ENCODE measurements at regions not wholly inside any gene's neighbourhood (a gene's known extent, or its start where the extent isn't known, plus 50 kb on each side); places are given as distances from the start of the nearest gene placed in this dataset.
"Not testable (repeated sequence)": the region's sequence is repeated elsewhere in the genome, so short reads cannot be mapped to it uniquely, and the experiment has no call there.

GRCh38 chr5:15344954-15345353 is 155.0 kb upstream of the FBXL7 start:
- no peak for DNase-seq (ENCODE audit: extremely low read depth in 1 of 2, low read depth in 1 of 2)

- DNase-seq (ENCODE audit: extremely low read depth in 1 of 2, low read depth in 1 of 2) = no peak
These were observed 161.4 kb upstream of the FBXL7 start for GRCh38 chr5:15338546-15338945.

GRCh38 chr5:15334551-15335266 is 165.3 kb upstream of the FBXL7 start:
- no peak for DNase-seq (ENCODE audit: extremely low read depth in 1 of 2, low read depth in 1 of 2)

DNA sequence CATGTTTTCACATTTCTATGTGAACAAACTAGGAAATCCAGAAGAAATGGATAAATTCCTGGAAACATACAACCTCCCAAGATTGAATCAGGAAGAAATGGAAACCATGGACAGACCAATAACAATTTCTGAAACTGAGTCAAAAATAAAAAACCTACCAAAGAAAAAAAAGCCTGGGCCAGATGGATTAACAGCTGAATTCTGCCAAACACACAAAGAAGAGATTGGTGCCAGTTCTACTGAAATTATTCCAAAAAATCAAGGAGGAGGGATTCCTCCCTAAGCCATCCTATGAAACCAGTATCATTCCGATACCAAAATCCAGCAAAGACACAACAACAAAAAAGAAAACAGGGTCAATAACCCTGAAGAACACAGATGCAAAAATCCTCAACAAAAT is 166.9 kb upstream of the FBXL7 start:
- no peak for DNase-seq (ENCODE audit: extremely low read depth in 1 of 2, low read depth in 1 of 2)

- no peak for DNase-seq (ENCODE audit: extremely low read depth in 1 of 2, low read depth in 1 of 2)
These were observed 173.0 kb upstream of the FBXL7 start for GRCh38 chr5:15326932-15327331.

GRCh38 chr5:15326471-15326870 is 173.5 kb upstream of the FBXL7 start:
- no peak for DNase-seq (ENCODE audit: extremely low read depth in 1 of 2, low read depth in 1 of 2)

DNA sequence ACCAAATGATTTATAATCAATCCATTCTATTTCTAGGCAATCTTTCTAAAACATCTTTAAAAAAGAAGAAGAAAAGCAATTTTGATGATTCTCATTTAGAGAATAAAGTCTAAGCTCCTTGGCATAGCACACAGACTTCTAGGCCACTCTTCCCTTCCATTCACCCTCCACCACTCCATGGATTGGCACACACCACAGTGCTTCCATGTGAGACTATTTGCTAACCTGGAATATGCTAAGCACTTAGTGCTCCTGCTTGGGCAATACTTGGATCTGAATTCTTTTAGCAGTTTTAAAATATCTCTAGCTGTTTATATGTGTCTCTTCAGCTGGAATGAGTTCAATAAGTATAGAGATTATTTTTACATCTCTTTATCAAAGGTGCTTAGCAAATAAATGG is 177.6 kb upstream of the FBXL7 start:
- no peak for DNase-seq (ENCODE audit: extremely low read depth in 1 of 2, low read depth in 1 of 2)

DNA sequence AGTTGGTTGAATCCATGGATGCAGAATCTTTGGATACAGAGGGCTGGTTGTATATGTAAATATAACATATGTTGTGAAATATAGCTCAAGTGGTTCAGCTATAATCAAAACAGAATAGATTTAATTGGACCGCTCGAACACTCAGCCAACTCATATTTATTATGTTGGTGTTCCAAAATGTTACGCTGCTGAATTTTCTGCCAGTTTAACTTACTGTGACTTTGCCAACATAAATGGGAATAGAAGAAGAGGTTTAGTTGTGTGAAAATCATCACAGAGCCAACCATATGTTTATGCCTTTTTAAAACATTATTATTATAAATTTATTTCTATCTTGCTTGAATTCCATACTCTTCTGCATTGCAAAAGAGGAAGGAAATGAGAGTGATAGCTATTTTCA is 178.2 kb upstream of the FBXL7 start:
- no peak for DNase-seq (ENCODE audit: extremely low read depth in 1 of 2, low read depth in 1 of 2)

- DNase-seq (ENCODE audit: extremely low read depth in 1 of 2, low read depth in 1 of 2) = no peak
These were observed 179.1 kb upstream of the FBXL7 start for GRCh38 chr5:15320871-15321270.

DNA sequence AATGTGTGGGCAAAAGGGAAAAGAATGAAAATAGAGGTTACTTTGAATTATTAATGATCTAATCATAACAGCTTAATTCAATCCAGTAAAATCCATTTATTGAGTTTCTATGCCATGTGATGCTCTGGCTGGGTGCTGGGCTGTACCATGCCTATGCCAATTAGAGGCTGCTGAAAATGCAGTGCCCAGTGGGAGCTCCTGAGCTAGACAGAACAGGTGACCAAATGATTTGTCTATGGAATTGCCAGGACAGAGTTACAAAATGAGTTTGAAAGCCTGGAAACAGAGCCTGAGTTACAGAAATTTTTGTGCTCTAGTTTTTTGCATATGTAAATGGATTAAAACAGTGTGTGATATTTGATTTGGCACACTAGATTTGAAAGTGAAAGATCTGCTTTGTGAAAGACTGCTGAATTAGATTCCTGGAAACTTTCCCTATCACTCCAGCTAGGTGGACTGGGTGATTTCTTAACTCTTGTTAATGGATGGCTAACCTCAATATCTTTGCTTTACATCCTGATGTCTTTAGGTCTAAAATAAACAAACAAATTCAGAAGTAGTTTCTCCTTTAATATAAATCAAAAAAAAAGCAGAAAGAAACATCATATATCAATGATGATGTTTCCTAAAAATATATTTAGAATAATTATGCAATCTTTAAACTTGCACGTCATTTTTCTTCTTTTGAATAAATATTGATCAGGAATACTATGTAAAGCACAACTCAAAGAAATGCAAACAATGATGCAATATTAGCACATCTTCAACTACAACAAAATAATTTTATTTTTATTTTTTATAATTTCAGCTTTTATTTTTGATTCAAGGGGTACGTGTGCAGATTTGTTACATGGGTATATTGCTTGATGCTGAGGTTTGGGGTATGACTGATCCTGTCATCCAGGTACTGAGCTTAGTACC is 194.8 kb upstream of the FBXL7 start:
- no peak for DNase-seq (ENCODE audit: extremely low read depth in 1 of 2, low read depth in 1 of 2)

DNA sequence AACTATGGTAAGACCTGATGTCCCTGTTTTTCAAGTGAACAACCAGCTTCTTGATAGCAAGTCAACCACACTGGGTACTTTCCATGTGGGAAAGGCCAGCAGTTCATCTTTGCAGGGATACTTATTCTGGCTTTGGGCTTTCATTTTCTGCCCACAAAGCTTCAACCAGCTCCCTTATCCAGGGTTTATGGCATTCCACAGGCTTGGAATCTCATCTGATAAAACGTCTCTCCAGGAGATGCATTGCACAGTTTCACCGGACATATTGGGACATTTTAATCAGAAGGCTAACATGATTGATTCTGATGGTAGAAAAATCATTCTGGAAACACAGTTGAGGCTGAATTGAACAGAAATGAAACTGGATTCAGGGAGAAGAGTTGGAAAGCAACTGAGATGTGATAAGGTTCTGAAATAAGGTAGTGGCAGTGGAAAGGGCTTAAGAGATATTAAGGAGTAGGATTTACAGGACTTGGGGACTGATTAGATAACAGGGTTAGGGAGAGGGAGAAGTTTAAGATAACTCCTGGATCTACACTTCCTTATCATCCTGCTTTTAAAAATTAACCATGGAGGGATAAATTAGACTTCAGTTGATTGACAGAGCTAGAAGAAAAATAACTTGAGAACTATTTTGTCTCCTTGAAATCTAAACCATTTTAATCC is 195.8 kb upstream of the FBXL7 start:
- no peak for DNase-seq (ENCODE audit: extremely low read depth in 1 of 2, low read depth in 1 of 2)

DNA sequence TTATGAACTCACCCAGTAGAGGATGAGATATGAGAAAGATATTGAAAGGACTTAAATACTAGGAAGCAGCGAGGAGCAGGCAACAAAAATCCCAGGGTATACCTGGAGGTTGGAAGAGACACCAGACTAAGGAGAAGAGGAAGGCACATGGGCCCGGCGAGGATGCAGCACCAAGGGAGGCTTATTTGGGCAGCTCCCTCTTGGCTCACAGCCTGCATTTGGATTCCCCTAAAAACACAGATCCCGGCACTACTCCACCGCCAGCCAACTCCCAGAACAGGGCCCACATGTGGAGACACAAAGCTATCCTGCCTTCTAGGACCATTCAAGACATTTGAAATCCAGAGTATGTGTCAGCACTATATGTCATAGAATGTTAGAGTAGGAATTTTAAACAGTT is 199.8 kb upstream of the FBXL7 start:
- no peak for DNase-seq (ENCODE audit: extremely low read depth in 1 of 2, low read depth in 1 of 2)

DNA sequence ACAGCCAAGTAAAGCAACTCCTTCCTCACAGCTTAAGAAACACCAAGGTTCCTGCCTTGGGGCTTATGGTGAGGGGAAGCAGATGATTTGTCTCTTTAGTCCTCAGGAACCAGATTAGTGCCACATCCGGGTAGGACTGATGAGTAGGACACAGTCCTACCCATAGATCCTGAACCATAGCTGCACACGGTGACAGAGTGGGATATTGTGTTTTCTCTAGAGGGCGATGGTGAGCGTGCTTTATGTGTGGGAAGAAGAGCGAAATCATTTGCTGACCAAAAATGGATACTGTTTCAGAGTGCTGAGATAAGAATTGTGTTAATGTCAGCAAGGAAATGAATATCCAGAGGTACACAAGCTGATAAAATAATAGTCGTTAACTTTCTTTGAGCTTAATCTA is 209.0 kb upstream of the FBXL7 start:
- DNase-seq (ENCODE audit: extremely low read depth in 1 of 2, low read depth in 1 of 2) = no peak

DNA sequence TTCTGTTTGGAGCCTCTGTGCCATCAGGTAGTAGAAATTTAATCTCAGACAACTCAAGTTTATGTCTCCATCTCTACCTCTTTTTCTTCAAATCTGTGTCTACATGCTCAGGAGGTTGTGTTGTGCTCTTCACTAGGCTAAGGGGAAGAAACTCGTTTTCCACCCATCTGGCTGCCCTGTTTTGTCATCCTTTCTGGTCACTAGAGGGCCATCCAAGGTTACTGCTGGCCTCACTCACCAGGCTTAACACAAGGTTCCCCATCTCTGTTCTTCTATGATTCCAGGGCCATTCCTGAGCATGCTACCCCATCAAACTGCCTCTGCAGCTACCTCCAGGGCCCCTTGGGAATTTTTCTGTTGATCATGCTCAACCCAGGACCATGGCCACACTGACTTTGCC is 213.3 kb upstream of the FBXL7 start:
- DNase-seq (ENCODE audit: extremely low read depth in 1 of 2, low read depth in 1 of 2) = no peak

- DNase-seq (ENCODE audit: extremely low read depth in 1 of 2, low read depth in 1 of 2) = no peak
These were observed 213.9 kb upstream of the FBXL7 start for GRCh38 chr5:15285901-15286583.

DNA sequence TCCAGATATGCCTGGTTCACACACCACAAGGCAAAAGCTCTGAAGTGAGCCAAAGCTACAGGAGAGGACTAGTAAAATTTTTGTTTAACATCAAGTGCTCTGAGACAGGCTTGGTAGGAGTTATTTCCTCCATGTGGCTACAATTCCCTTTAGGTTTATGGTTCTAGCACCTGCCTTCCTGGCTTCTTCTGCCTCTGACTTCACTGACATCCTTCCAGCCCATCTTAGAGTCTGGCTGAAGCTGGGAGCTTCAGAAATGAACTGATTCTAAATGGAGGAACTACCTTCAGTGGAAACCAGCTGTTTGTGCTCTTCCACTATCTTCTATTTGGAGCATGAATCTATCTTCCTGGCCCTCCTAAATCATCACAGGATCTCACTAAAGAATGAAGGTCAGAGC is 215.3 kb upstream of the FBXL7 start:
- no peak for DNase-seq (ENCODE audit: extremely low read depth in 1 of 2, low read depth in 1 of 2)

GRCh38 chr5:15283076-15283475 is 216.9 kb upstream of the FBXL7 start:
- DNase-seq (ENCODE audit: extremely low read depth in 1 of 2, low read depth in 1 of 2) = no peak

GRCh38 chr5:15282611-15283010 is 217.4 kb upstream of the FBXL7 start:
- no peak for DNase-seq (ENCODE audit: extremely low read depth in 1 of 2, low read depth in 1 of 2)

DNA sequence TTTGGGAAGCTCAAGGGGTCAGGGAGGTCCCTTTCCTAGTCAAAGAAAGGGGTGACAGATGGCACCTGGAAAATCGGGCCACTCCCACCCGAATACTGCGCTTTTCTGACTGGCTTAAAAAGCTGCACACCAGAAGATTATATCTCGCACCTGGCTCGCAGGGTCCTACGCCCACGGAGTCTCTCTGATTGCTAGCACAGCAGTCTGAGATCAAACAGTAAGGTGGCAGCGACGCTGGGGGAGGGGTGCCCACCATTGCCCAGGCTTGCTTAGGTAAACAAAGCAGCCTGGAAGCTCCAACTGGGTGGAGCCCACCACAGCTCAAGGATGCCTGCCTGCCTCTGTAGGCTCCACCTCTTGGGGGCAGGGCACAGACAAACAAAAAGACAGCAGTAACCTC is 228.4 kb upstream of the FBXL7 start:
- DNase-seq (ENCODE audit: extremely low read depth in 1 of 2, low read depth in 1 of 2) = not testable (repeated sequence)

DNA sequence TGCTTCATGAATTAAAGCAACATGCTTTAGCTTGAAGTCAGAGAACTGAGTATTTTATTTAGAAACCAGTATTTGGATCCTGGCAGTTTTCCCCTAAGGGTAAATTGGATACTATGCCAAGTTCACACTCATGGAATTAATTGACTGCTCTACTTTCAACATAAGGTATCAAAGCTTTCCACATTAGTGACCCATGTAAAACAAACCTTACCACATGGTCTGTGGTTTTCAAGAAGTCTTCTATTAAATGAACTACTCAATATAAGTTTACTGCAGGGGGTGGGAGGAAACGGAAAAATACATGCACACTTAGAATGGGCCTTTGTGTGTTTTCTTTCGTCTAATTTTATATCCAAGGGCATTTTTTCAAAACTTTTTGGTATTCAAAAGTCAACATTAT is 232.0 kb upstream of the FBXL7 start:
- no peak for DNase-seq (ENCODE audit: extremely low read depth in 1 of 2, low read depth in 1 of 2)

DNA sequence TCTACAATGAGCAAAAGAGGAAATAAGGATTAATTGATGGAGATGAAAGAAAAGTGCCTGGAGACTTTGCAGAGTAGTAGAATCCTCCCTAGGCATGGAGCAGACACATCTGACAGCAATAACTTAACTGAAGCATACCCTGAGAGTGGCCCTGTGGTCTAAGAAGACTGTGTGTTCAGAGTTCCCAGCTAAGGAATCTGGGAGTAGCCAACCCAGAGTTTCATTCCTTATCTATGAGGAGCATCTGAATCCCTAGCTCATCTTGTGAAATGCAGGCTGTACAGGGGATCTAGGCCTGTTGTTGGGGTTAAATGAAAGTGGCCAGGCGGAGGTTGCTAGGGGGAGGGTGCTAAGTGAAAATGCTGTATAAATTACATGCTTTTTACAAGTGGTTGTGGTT is 233.1 kb upstream of the FBXL7 start:
- DNase-seq (ENCODE audit: extremely low read depth in 1 of 2, low read depth in 1 of 2) = no peak

Data from stimulated activated CD8-positive, alpha-beta memory T cell treated with anti-CD3 and anti-CD28 coated beads, Interleukin-7, amount 100 ng/mL, for 48 hours (primary cell).